ENCODE measurements at regions not wholly inside any gene's neighbourhood (a gene's known extent, or its start where the extent isn't known, plus 50 kb on each side); places are given as distances from the start of the nearest gene placed in this dataset.

- TF ChIP-seq, protein P1, sequence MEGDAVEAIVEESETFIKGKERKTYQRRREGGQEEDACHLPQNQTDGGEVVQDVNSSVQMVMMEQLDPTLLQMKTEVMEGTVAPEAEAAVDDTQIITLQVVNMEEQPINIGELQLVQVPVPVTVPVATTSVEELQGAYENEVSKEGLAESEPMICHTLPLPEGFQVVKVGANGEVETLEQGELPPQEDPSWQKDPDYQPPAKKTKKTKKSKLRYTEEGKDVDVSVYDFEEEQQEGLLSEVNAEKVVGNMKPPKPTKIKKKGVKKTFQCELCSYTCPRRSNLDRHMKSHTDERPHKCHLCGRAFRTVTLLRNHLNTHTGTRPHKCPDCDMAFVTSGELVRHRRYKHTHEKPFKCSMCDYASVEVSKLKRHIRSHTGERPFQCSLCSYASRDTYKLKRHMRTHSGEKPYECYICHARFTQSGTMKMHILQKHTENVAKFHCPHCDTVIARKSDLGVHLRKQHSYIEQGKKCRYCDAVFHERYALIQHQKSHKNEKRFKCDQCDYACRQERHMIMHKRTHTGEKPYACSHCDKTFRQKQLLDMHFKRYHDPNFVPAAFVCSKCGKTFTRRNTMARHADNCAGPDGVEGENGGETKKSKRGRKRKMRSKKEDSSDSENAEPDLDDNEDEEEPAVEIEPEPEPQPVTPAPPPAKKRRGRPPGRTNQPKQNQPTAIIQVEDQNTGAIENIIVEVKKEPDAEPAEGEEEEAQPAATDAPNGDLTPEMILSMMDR (IDR thresholded peaks at IDR 0.05), result no peak
- TF ChIP-seq POLR2A (IDR thresholded peaks at IDR 0.05), result no peak
- TF ChIP-seq POLR2AphosphoS5 (IDR thresholded peaks at IDR 0.05), result no peak
- no peak for TF ChIP-seq EP300 (IDR thresholded peaks at IDR 0.05)
Observed at GRCh38 chr2:234558642-234559041, 61.8 kb upstream of the ARL4C start.
